Testis (tissue), 2 donors: ENCODE measurements at regions not wholly inside any gene's neighbourhood (a gene's known extent, or its start where the extent isn't known, plus 50 kb on each side); places are given as distances from the start of the nearest gene placed in this dataset.
"Not testable (repeated sequence)": the region's sequence is repeated elsewhere in the genome, so short reads cannot be mapped to it uniquely, and the experiment has no call there.

ENCODE experiments used
- DNase-seq: peaks from one replicate; pipeline ENCODE4 v3.0.0-alpha.2; 2019
- H3K27ac ChIP-seq, 2 donors: fragments of 200-600 bp; sonication (generic); one replicate each; pipeline ENCODE4 v1.5.1; 2019
- H3K27me3 ChIP-seq: fragments of 200-600 bp; sonication (generic); one replicate; pipeline ENCODE4 v1.5.1; 2019
- H3K36me3 ChIP-seq: fragments of 200-600 bp; sonication (generic); one replicate; pipeline ENCODE4 v1.5.1; 2017; ENCODE audit warnings: low read depth; ENCODE audit errors: missing control alignments
- H3K4me1 ChIP-seq: fragments of 200-600 bp; sonication (generic); one replicate; pipeline ENCODE4 v1.5.1; 2019
- H3K4me3 ChIP-seq, 2 donors: fragments of 200-600 bp; sonication (generic); one replicate each; pipeline ENCODE4 v1.5.1; 2017 to 2019
- H3K9me3 ChIP-seq: fragments of 200-600 bp; sonication (generic); one replicate; pipeline ENCODE4 v1.5.1; 2017
- POLR2A ChIP-seq: fragments of 450-650 bp; IDR thresholded peaks from one replicate; pipeline ENCODE4 v1.6.1; 2017; ENCODE audit warnings: antibody characterized with exemption, mild to moderate bottlenecking, moderate library complexity
- WGBS, 2 donors: methylation state at CpG; one replicate each; pipeline ENCODE4 v1.1.5; 2018; 5-methylcytosine and 5-hydroxymethylcytosine counted together
- intact Hi-C: fragments of 100-400 bp; cut with DNase I; formaldehyde crosslinking; loops from one replicate; pipeline ENCODE4 v1.15.1; 2023; ENCODE audit warnings: low total_unique reads
- TF ChIP-seq, protein P1 (sequence below), 3 experiments: fragments of 450-650 bp in 2 of 3; fragments of 200-600 bp in 1 of 3; sonication (generic) in 1 of 3; IDR thresholded peaks; one replicate each; pipeline ENCODE4 v1.5.1; 2016 to 2019; ENCODE audit warnings: antibody characterized with exemption in 3 of 3, mild to moderate bottlenecking in 2 of 3, moderate library complexity in 1 of 3

DNA sequence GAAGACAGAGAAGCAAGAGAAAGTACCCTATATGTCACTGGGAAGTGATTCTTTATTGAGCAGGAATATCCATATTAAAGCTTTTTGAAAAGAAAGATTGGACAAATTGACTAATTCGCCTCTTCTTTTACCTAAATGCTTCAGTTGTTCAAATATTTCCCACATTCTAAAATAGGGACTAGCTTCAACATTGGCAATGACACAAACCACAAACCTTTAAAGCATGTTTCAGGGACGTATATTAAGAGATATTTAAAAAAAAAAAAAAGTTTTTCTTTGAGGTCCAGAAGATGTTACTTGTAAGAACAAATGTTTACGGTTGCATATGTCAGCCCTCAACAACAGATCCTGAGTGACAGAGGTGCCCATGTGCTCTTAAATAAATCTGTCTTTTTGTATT is 235.0 kb upstream of the NFIA start:
- DNase-seq = no peak
- Histone ChIP-seq H3K27me3 (no peaks in the 10 kb centered on the region), H3K27ac (no peak overlapping the region), H3K36me3 (no peaks in the 10 kb centered on the region), H3K4me3 (no peak overlapping the region), H3K9me3 (no peaks in the 10 kb centered on the region), H3K4me1 (no peaks in the 10 kb centered on the region)
- 85 to 90% methylated on average over 3 of the region's 3 CpGs for WGBS, 2 donors
- TF ChIP-seq POLR2A = no peak
- TF ChIP-seq, protein P1, sequence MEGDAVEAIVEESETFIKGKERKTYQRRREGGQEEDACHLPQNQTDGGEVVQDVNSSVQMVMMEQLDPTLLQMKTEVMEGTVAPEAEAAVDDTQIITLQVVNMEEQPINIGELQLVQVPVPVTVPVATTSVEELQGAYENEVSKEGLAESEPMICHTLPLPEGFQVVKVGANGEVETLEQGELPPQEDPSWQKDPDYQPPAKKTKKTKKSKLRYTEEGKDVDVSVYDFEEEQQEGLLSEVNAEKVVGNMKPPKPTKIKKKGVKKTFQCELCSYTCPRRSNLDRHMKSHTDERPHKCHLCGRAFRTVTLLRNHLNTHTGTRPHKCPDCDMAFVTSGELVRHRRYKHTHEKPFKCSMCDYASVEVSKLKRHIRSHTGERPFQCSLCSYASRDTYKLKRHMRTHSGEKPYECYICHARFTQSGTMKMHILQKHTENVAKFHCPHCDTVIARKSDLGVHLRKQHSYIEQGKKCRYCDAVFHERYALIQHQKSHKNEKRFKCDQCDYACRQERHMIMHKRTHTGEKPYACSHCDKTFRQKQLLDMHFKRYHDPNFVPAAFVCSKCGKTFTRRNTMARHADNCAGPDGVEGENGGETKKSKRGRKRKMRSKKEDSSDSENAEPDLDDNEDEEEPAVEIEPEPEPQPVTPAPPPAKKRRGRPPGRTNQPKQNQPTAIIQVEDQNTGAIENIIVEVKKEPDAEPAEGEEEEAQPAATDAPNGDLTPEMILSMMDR (IDR thresholded peaks at IDR 0.05) = no peak
- intact Hi-C loops = no loop called here

DNA sequence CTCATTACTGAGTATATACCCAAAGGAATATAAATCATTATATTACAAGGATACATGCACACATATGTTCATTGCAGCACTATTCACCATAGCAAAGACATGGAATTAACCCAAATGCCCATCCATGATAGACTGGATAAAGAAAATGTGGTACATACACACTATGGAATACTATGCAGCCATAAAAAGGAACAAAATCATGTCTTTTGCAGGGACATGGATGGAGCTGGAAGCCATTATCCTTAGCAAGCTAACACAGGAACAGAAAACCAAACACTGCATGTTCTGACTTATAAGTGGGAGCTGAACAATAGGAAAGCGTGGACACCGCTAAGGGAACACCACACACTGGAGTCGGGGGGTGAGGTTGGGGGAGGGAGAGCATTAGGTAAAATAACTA is 236.7 kb upstream of the NFIA start:
- H3K4me3 ChIP-seq, H3K9me3 ChIP-seq, H3K27me3 ChIP-seq, DNase-seq, intact Hi-C loops, H3K36me3 ChIP-seq, H3K4me1 ChIP-seq, H3K27ac ChIP-seq: not testable (repeated sequence)
- WGBS, 2 donors = 98 to 100% methylated on average over 3 of the region's 3 CpGs

DNA sequence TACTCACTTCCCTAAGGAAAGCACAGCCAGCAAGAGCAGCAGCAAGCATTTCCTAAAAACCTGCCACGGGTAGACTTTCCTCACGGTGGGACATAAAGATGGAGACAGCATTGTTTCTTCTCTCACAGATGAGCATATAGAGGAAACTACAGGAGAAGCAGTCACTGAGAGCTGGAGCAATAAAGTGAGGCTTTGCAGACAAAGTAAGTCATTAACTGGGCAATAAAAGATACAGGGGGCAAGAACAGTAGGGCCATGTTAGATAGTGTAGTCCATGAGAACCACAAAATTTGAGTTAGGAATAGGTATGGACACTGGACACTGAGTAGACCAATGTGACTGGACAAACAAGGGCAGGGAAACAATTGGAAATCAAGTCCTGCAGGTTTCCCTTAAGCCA is 240.1 kb upstream of the NFIA start:
- 88 to 95% methylated on average over 2 of the region's 2 CpGs for WGBS, 2 donors
- no peaks in the 10 kb centered on the region for H3K4me1 ChIP-seq
- no peaks in the 10 kb centered on the region for H3K27me3 ChIP-seq
- intact Hi-C loops = no loop called here
- H3K9me3 ChIP-seq = no peaks in the 10 kb centered on the region
- no peak overlapping the region for H3K27ac ChIP-seq
- DNase-seq = no peak
- H3K4me3 ChIP-seq = no peak overlapping the region
- no peaks in the 10 kb centered on the region for H3K36me3 ChIP-seq
- TF ChIP-seq POLR2A = no peak
- TF ChIP-seq, protein P1 (IDR thresholded peaks at IDR 0.05) = no peak

DNA sequence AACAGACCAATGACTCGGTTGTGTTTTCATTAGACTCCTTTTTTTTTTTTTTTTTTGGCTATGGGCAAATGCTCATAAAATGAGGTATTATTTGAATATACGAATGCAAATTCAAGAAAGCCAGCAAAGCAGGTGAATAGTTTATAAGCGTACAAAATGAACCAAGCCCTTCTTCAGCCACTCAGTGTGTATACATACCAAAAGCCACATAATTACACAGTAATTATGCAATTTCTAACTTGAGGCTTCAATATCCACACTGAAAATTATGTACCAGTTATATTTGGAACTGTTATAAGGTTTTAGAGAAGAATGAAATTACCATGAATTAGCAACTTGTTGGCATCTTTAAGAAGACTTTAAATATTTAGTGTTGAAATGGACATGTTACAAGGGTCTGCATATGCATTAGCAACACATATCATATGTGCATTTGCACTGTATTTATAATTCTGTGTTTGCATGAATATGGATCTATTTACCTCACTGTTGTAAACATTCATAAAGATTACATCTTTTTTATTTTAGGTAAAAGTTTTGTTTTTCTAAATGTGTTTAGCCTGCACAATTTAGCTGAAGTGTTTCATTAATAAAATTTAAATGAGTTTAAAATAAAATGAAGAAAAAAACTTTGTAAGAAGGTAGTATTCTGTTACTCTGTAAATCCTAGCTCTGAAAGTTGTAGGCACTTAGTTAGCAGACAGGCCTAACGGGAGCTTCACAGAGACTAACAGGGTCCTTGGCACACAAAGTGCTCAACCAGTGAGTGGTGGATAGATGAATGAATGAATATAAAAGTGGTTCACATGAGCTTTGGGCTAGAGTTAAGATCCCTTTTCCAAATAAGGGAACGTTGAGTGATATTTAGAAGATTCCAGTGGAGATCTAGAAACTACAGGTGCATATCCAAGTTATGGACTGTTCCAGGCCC is 241.0 kb upstream of the NFIA start:
- Histone ChIP-seq H3K36me3 (no peaks in the 10 kb centered on the region), H3K4me1 (no peaks in the 10 kb centered on the region), H3K27ac (no peak overlapping the region), H3K9me3 (no peaks in the 10 kb centered on the region), H3K4me3 (no peak overlapping the region), H3K27me3 (no peaks in the 10 kb centered on the region)
- 90 to 92% methylated on average over 5 of the region's 5 CpGs for WGBS, 2 donors
- TF ChIP-seq POLR2A = no peak
- TF ChIP-seq, protein P1 (IDR thresholded peaks at IDR 0.05) = no peak
- DNase-seq = no peak
- intact Hi-C loops = no loop called here

DNA sequence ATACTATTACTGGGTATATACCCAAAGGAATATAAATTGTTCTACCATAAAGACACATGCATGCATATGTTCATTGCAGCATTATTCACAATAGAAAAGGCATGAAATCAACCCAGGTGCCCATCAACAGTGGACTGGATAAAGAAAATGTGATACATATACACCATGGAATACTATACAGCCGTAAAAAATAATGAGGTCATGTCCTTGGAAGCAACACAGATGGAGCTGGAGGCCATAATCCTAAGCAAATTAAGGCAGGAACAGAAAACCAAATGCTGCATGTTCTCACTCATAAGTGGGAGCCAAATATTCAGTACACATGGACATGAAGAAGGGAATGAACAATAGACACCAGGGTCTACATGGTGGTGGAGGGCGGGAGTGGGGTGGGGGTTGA is 241.9 kb upstream of the NFIA start:
- DNase-seq, H3K4me3 ChIP-seq, intact Hi-C loops, H3K36me3 ChIP-seq, H3K27ac ChIP-seq, H3K4me1 ChIP-seq, H3K27me3 ChIP-seq, H3K9me3 ChIP-seq: not testable (repeated sequence)
- 88 to 100% methylated on average over 2 of the region's 2 CpGs for WGBS, 2 donors

DNA sequence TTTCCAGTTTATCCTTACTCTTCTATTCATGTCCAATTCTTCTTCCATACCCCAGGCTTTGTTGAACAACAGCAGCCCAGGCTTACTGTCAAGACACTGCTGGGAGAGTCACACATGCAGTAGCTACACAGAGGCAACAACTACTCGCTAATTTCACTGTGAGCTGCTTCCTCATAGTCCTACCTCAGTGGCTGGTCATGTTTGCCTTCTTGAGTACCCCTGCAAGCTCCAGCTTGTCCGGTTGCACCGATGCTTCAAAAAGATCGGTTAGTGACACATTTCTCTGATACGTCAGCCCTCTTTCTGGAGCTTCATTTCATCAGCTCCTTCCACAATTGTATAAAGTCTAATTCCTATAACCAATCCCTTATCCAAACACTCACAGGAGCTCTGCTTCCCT is 246.7 kb upstream of the NFIA start:
- TF ChIP-seq, protein P1 (IDR thresholded peaks at IDR 0.05) = no peak
- TF ChIP-seq POLR2A = no peak

More for the DNA sequence above, 246.7 kb upstream of the NFIA start:
- intact Hi-C loops = no loop called here
- H3K27ac ChIP-seq = no peak overlapping the region
- no peaks in the 10 kb centered on the region for H3K27me3 ChIP-seq
- WGBS, 2 donors = 66 to 82% methylated on average over 5 of the region's 5 CpGs
- H3K9me3 ChIP-seq = no peaks in the 10 kb centered on the region
- no peak overlapping the region for H3K4me3 ChIP-seq
- no peak for DNase-seq
- no peaks in the 10 kb centered on the region for H3K36me3 ChIP-seq
- H3K4me1 ChIP-seq = no peaks in the 10 kb centered on the region
